ENCODE measurements at regions not wholly inside any gene's neighbourhood (a gene's known extent, or its start where the extent isn't known, plus 50 kb on each side); places are given as distances from the start of the nearest gene placed in this dataset.
A peak's percentile ranks its signal among the peaks of the same experiment; 100 is the strongest.

GRCh38 chr13:47100214-47100853, 203.5 kb upstream of the HTR2A start:
- DNase-seq, result no peak

GRCh38 chr13:47094734-47095434, 198.0 kb upstream of the HTR2A start:
- DNase-seq, result no peak

GRCh38 chr13:47092202-47092601, 195.3 kb upstream of the HTR2A start:
- no peak for DNase-seq

- DNase-seq, result peak; percentile 91
Measured at GRCh38 chr13:47087841-47088240, 191.0 kb upstream of the HTR2A start.

GRCh38 chr13:47087241-47087640, 190.4 kb upstream of the HTR2A start:
- DNase-seq, result no peak

- DNase-seq, result peak; percentile 62
Measured at GRCh38 chr13:47085346-47085745, 188.5 kb upstream of the HTR2A start.

GRCh38 chr13:47081850-47082249, 185.0 kb upstream of the HTR2A start:
- DNase-seq, result no peak

- no peak for DNase-seq
Measured at GRCh38 chr13:47081246-47081645, 184.4 kb upstream of the HTR2A start.

- DNase-seq, result no peak
Measured at GRCh38 chr13:47080621-47081020, 183.8 kb upstream of the HTR2A start.

GRCh38 chr13:47076500-47076899, 179.6 kb upstream of the HTR2A start:
- DNase-seq, result peak; percentile 83

- DNase-seq, result no peak
Measured at GRCh38 chr13:47069133-47069532, 172.3 kb upstream of the HTR2A start.

- DNase-seq, result no peak
Measured at GRCh38 chr13:47067306-47067705, 170.5 kb upstream of the HTR2A start.

GRCh38 chr13:47066226-47066625, 169.4 kb upstream of the HTR2A start:
- peak; percentile 20 for DNase-seq

GRCh38 chr13:47064381-47064780, 167.5 kb upstream of the HTR2A start:
- no peak for DNase-seq

- DNase-seq, result no peak
Measured at GRCh38 chr13:47049276-47049989, 152.6 kb upstream of the HTR2A start.

GRCh38 chr13:47046706-47047105, 149.9 kb upstream of the HTR2A start:
- DNase-seq, result no peak

GRCh38 chr13:47044842-47045241, 148.0 kb upstream of the HTR2A start:
- DNase-seq, result peak; percentile 35

- peak; percentile 84 for DNase-seq
Measured at GRCh38 chr13:47039106-47039505, 142.3 kb upstream of the HTR2A start.

GRCh38 chr13:47038188-47038587, 141.3 kb upstream of the HTR2A start:
- peak; percentile 9 for DNase-seq

GRCh38 chr13:47036294-47037008, 139.6 kb upstream of the HTR2A start:
- DNase-seq, result no peak

- peak; percentile 45 for DNase-seq
Measured at GRCh38 chr13:47033216-47033615, 136.4 kb upstream of the HTR2A start.

GRCh38 chr13:47027780-47028437, 131.1 kb upstream of the HTR2A start:
- DNase-seq, result no peak
